Common myeloid progenitor, CD34-positive (primary cell): ENCODE measurements at regions not wholly inside any gene's neighbourhood (a gene's known extent, or its start where the extent isn't known, plus 50 kb on each side); places are given as distances from the start of the nearest gene placed in this dataset.

ENCODE experiments used
- CTCF ChIA-PET: fragments of 350-600 bp; sonication (Branson Sonifier 250); formaldehyde crosslinking; loops from one replicate; lab custom pipeline; 2021; ENCODE audit warnings: antibody characterized with exemption; lab: Charles Lee
- POLR2A ChIA-PET: fragments of 350-600 bp; sonication (Branson Sonifier 250); formaldehyde crosslinking; loops from one replicate; lab custom pipeline; 2021; ENCODE audit warnings: antibody characterized with exemption; lab: Charles Lee
- DNase-seq, 3 donors: peaks; one replicate each; pipeline versions ENCODE4 v3.0.0 to v3.0.0-alpha.2; 2013
- H3K27ac ChIP-seq, 2 experiments: 1 replicate in 1 of 2; 2 replicates in 1 of 2; pipeline ENCODE4 v1.7.0; 2013; ENCODE audit warnings: inconsistent platforms in 2 of 2, low read length in 2 of 2, mild to moderate bottlenecking in 2 of 2, low read depth in 1 of 2, moderate library complexity in 1 of 2; ENCODE audit not compliant: severe bottlenecking in 2 of 2, insufficient read depth in 1 of 2, poor library complexity in 1 of 2
- H3K27me3 ChIP-seq, 5 experiments: replicated peaks in 2 of 5; 1 replicate in 3 of 5; 2 replicates in 2 of 5; pipeline versions ENCODE4 v1.6.1 to v1.7.0; 2013; ENCODE audit warnings: low read length in 4 of 5, mild to moderate bottlenecking in 2 of 5, moderate library complexity in 2 of 5, inconsistent platforms in 1 of 5; ENCODE audit not compliant: insufficient read depth in 5 of 5, control insufficient read depth in 4 of 5
- H3K36me3 ChIP-seq, 4 experiments: 1 replicate in 2 of 4; 2 replicates in 2 of 4; pipeline versions ENCODE4 v1.6.1 to v1.7.0; 2013; ENCODE audit warnings: low read length in 3 of 4, control low read depth in 1 of 4, mild to moderate bottlenecking in 1 of 4; ENCODE audit not compliant: control insufficient read depth in 4 of 4, insufficient read depth in 4 of 4
- H3K4me1 ChIP-seq, 4 experiments: 1 replicate in 3 of 4; 2 replicates in 1 of 4; pipeline versions ENCODE4 v1.6.1 to v1.7.1; 2013; ENCODE audit warnings: low read length in 3 of 4, mild to moderate bottlenecking in 3 of 4, control low read depth in 1 of 4, inconsistent platforms in 1 of 4, moderate library complexity in 1 of 4; ENCODE audit not compliant: control insufficient read depth in 4 of 4, insufficient read depth in 4 of 4; ENCODE audit errors: control extremely low read depth in 1 of 4
- H3K4me3 ChIP-seq, 7 experiments: 1 replicate in 4 of 7; 2 replicates in 3 of 7; pipeline versions ENCODE4 v1.5.1 to v1.7.0; 2013; ENCODE audit warnings: mild to moderate bottlenecking in 7 of 7, low read length in 6 of 7, moderate library complexity in 6 of 7, inconsistent platforms in 2 of 7, low read depth in 2 of 7, control low read depth in 1 of 7; ENCODE audit not compliant: insufficient read depth in 4 of 7, control insufficient read depth in 1 of 7; ENCODE audit errors: extremely low read depth in 1 of 7
- H3K9me3 ChIP-seq, 5 experiments: 1 replicate in 4 of 5; 2 replicates in 1 of 5; pipeline versions ENCODE4 v1.6.1 to v1.7.1; 2013; ENCODE audit warnings: low read length in 4 of 5, mild to moderate bottlenecking in 2 of 5, inconsistent platforms in 1 of 5, low read depth in 1 of 5, moderate library complexity in 1 of 5; ENCODE audit not compliant: control insufficient read depth in 4 of 5, insufficient read depth in 2 of 5; ENCODE audit errors: control extremely low read depth in 1 of 5
- WGBS: methylation state at CpG from one replicate; pipeline ENCODE4 v1.1.5; 2013; ENCODE audit not compliant: insufficient coverage; 5-methylcytosine and 5-hydroxymethylcytosine counted together

DNA sequence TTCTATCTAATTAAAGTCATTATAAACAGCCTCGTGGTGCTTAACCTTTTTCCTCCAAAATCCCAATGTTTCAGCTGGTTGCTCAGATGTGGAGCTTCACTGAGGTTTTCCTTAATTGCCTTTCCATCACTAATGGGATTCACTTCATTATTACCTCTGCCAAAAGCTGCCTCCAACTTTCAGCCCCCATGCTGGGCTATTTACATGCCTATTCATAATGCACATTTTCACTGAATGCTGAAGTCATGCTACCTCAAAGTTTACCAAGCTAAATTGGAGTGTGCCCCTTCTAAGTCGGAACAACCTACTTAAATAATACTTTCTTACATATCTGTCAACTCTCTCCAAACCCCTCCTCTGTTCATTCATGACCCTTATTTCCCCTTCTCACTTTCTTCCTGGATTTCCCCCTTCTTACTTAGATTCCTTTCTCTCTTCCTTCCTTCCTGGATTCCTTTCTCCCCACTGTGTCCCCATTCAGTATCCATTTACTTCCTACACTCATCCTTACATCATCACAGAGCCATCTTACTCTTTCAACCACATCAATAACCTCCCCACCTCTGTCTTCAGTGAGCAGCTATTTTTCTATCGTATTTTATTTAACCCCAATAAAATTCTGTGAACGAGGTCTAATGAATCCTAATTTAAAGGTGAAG is 887.3 kb upstream of the TENM4 start:
- Histone ChIP-seq H3K36me3 (no peaks in the 10 kb centered on the region), H3K9me3 (no peaks in the 10 kb centered on the region), H3K27me3 (no peaks in the 10 kb centered on the region), H3K4me1 (no peaks in the 10 kb centered on the region), H3K4me3 (no peak overlapping the region), H3K27ac (no peak overlapping the region)
- WGBS, result 69% methylated on average over 2 of the region's 4 CpGs
- ChIA-PET POLR2A (no interaction called here), CTCF (no interaction called here)
- no peak for DNase-seq

GRCh38 chr11:80321786-80322185 is 881.0 kb upstream of the TENM4 start:
- H3K36me3 ChIP-seq, result no peaks in the 10 kb centered on the region
- no peaks in the 10 kb centered on the region for H3K4me1 ChIP-seq
- H3K9me3 ChIP-seq, result no peaks in the 10 kb centered on the region
- WGBS, result no CpG with 5 or more reads among the region's 2 CpGs
- POLR2A ChIA-PET, result no interaction called here
- CTCF ChIA-PET, result interaction anchor here (0.9 kb wide), 1 partner anchor 35 kb away, joined by 3 read pairs; no protein-coding TSS in a partner anchor
- no peak for DNase-seq
- peaks cover 0 to 2% (median 0%) of the 10 kb centered on the region in 5 experiments for H3K27me3 ChIP-seq
- H3K4me3 ChIP-seq, result no peak overlapping the region
- no peak overlapping the region for H3K27ac ChIP-seq

- ChIA-PET POLR2A (no interaction called here), CTCF (interaction anchor here (1.0 kb wide), 1 partner anchor 25 kb away, joined by 3 read pairs; no protein-coding TSS in a partner anchor)
- H3K27ac ChIP-seq, result no peak overlapping the region
- H3K4me1 ChIP-seq, result no peaks in the 10 kb centered on the region
- peaks cover 0 to 2% (median 0%) of the 10 kb centered on the region in 5 experiments for H3K27me3 ChIP-seq
- DNase-seq, result no peak
- no peaks in the 10 kb centered on the region for H3K36me3 ChIP-seq
- no peaks in the 10 kb centered on the region for H3K9me3 ChIP-seq
- WGBS, result 96% methylated on average over 4 of the region's 4 CpGs
- H3K4me3 ChIP-seq, result no peak overlapping the region
Measured at GRCh38 chr11:80320765-80321164, 879.9 kb upstream of the TENM4 start.

DNA sequence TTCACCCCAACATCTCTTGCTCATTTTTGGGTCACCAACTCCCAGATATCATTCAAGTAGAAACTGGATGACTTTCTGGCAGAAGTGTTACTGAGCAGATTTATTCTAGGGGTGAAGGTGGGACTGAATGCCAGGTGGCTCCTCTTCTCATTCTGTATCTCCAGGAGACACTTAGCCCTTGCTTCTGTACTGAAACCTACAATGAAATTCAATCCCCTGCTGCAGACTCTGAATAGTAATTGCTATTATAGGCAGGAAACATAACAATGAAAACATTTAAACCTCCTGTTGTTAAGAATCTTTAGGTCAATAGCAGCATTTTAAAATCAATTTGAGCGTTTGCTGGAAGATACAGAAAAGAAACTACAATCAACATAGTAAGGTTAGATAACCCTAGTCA is 879.4 kb upstream of the TENM4 start:
- no CpG with 5 or more reads among the region's 1 CpG for whole genome bisulfite sequencing
- ChIA-PET POLR2A (no interaction called here), CTCF (no interaction called here)
- no peak for DNase-seq
- H3K27me3 ChIP-seq, result peaks cover 0 to 2% (median 0%) of the 10 kb centered on the region in 5 experiments
- no peaks in the 10 kb centered on the region for H3K4me1 ChIP-seq
- H3K4me3 ChIP-seq, result no peak overlapping the region
- H3K27ac ChIP-seq, result no peak overlapping the region
- H3K36me3 ChIP-seq, result no peaks in the 10 kb centered on the region
- no peaks in the 10 kb centered on the region for H3K9me3 ChIP-seq

- ChIA-PET POLR2A (no interaction called here), CTCF (no interaction called here)
- H3K27ac ChIP-seq, result no peak overlapping the region
Measured at GRCh38 chr11:80317612-80318011, 876.8 kb upstream of the TENM4 start.

DNA sequence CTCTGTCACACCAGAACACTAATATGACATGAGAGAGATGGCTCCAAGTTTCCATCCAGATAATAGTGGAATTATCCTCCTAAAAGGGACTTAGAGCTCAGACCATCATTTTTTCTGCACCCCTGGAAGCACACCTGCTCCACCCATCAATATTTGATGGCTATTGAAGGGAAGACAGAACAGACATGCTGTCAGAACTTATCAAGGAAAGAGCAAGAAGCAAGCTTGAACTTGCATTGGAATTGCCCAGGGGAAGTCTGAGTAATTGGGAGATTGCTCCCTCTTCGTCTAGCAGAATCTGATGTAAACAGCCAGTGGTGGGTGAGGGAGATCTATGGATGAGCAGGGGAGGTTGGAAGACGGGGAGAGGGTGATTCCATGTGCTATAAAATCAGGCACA is 874.4 kb upstream of the TENM4 start:
- H3K27ac ChIP-seq, result no peak overlapping the region
- H3K36me3 ChIP-seq, result no peaks in the 10 kb centered on the region
- no peaks in the 10 kb centered on the region for H3K4me1 ChIP-seq
- no peak for DNase-seq
- POLR2A ChIA-PET, result no interaction called here
- H3K9me3 ChIP-seq, result no peaks in the 10 kb centered on the region
- WGBS, result 61% methylated on average over 2 of the region's 2 CpGs
- CTCF ChIA-PET, result no interaction called here
- H3K4me3 ChIP-seq, result no peak overlapping the region
- H3K27me3 ChIP-seq, result peaks cover 0 to 2% (median 0%) of the 10 kb centered on the region in 5 experiments

More at GRCh38 chr11:80317612-80318011, 876.8 kb upstream of the TENM4 start:
- Histone ChIP-seq H3K9me3 (no peaks in the 10 kb centered on the region), H3K4me1 (no peaks in the 10 kb centered on the region), H3K36me3 (no peaks in the 10 kb centered on the region), H3K27me3 (peaks cover 0 to 2% (median 0%) of the 10 kb centered on the region in 5 experiments), H3K4me3 (no peak overlapping the region)
- 67% methylated on average over 1 of the region's 1 CpG for WGBS
- no peak for DNase-seq

- Histone ChIP-seq H3K27me3 (no peaks in the 10 kb centered on the region), H3K4me3 (no peak overlapping the region), H3K27ac (no peak overlapping the region), H3K4me1 (no peaks in the 10 kb centered on the region), H3K36me3 (no peaks in the 10 kb centered on the region), H3K9me3 (peaks cover 0 to 2% (median 0%) of the 10 kb centered on the region in 5 experiments)
- ChIA-PET POLR2A (no interaction called here), CTCF (no interaction called here)
- DNase-seq, result no peak
Measured at GRCh38 chr11:80309301-80309700, 868.5 kb upstream of the TENM4 start.
